Esophagus muscularis mucosa (tissue), 4 donors: ENCODE measurements at regions not wholly inside any gene's neighbourhood (a gene's known extent, or its start where the extent isn't known, plus 50 kb on each side); places are given as distances from the start of the nearest gene placed in this dataset.

Experiments
- DNase-seq: peaks from one replicate; pipeline ENCODE4 v3.0.0-alpha.2; 2017; ENCODE audit errors: extremely low spot score
- H3K27ac ChIP-seq, 4 donors: fragments of 200-600 bp; sonication (generic); replicated peaks in 1 of 4; 1 replicate in 3 of 4; 2 replicates in 1 of 4; pipeline ENCODE4 v1.5.1; 2016 to 2019; ENCODE audit warnings: mild to moderate bottlenecking in 1 of 4
- H3K27me3 ChIP-seq, 4 donors: fragments of 200-600 bp; sonication (generic); one replicate each; pipeline versions ENCODE4 v1.5.1 to v1.6.0; 2016 to 2019
- H3K36me3 ChIP-seq, 4 donors: fragments of 200-600 bp; sonication (generic); one replicate each; pipeline ENCODE4 v1.5.1; 2016 to 2019
- H3K4me1 ChIP-seq, 4 donors: fragments of 200-600 bp; sonication (generic); one replicate each; pipeline ENCODE4 v1.5.1; 2016 to 2019
- H3K4me3 ChIP-seq, 4 donors: fragments of 200-600 bp; sonication (generic); 1 replicate in 2 of 4; 2 replicates in 2 of 4; pipeline ENCODE4 v1.5.1; 2016 to 2019; ENCODE audit warnings: mild to moderate bottlenecking in 4 of 4, moderate library complexity in 1 of 4
- H3K9me3 ChIP-seq, 4 donors: fragments of 200-600 bp; sonication (generic); 1 replicate in 3 of 4; 2 replicates in 1 of 4; pipeline ENCODE4 v1.5.1; 2016 to 2019
- CTCF ChIP-seq, 3 experiments: fragments of 200-600 bp in 2 of 3; fragments of 450-650 bp in 1 of 3; sonication (generic) in 2 of 3; IDR thresholded peaks; one replicate each; pipeline ENCODE4 v1.5.1; 2017 to 2019; ENCODE audit warnings: antibody characterized with exemption in 3 of 3, mild to moderate bottlenecking in 2 of 3, moderate library complexity in 1 of 3
- EP300 ChIP-seq: sonication (generic); formaldehyde crosslinking; IDR thresholded peaks from one replicate; pipeline ENCODE4 v1.6.1; 2017; ENCODE audit warnings: antibody characterized with exemption
- POLR2A ChIP-seq: fragments of 450-650 bp; IDR thresholded peaks from one replicate; pipeline ENCODE4 v1.6.1; 2017; ENCODE audit warnings: antibody characterized with exemption, moderate library complexity, mild to moderate bottlenecking, low read depth
- POLR2AphosphoS5 ChIP-seq, 2 donors: sonication (generic); formaldehyde crosslinking; IDR thresholded peaks; one replicate each; pipeline ENCODE4 v1.6.1; 2017; ENCODE audit warnings: antibody characterized with exemption in 2 of 2
- WGBS: methylation state at CpG from one replicate; pipeline ENCODE4 v1.1.5; 2018; 5-methylcytosine and 5-hydroxymethylcytosine counted together
- intact Hi-C: fragments of 100-400 bp; cut with DNase I; formaldehyde crosslinking; loops from one replicate; pipeline ENCODE4 v1.15.1; 2023

- intact Hi-C loops = loop anchor here (10.0 kb wide), 1 partner anchor 356 kb away; no protein-coding TSS in a partner anchor
Measured at GRCh38 chr1:224051086-224051406, 62.9 kb upstream of the FBXO28 start.

DNA sequence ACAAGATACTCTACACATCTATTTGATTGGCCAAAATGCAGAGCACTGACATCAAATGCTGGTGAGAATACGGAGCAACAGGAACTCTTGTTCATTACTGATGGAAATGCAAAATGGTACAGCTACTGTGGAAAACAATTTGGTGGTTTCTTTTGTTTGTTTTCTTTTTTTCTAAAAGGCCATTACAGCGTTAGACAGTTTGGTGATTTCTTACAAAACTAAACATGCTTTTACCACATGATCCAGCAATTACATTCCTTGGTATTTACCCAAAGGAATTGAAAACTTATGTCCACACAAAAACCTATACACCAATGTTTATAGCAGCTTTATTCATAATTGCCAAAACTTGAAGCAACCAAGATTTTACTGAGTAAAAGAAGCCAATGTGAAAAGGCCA lies 66.4 kb upstream of the FBXO28 start:
- WGBS = 81% methylated on average over 2 of the region's 2 CpGs
- Histone ChIP-seq H3K9me3 (no peaks in the 10 kb centered on the region), H3K4me1 (peaks cover 0 to 3% (median 0%) of the 10 kb centered on the region in 4 donors), H3K27ac (no peak overlapping the region), H3K36me3 (no peaks in the 10 kb centered on the region), H3K27me3 (peaks cover 0 to 9% (median 0%) of the 10 kb centered on the region in 4 donors), H3K4me3 (no peak overlapping the region)
- TF ChIP-seq POLR2A (no peak), EP300 (no peak), CTCF (IDR thresholded peaks at IDR 0.05) (no peak), POLR2AphosphoS5 (IDR thresholded peaks at IDR 0.05) (no peak)
- DNase-seq = no peak
- intact Hi-C loops = no loop called here

More at GRCh38 chr1:224051086-224051406, 62.9 kb upstream of the FBXO28 start:
- TF ChIP-seq CTCF (IDR thresholded peaks at IDR 0.05) (no peak), POLR2AphosphoS5 (IDR thresholded peaks at IDR 0.05) (no peak), POLR2A (no peak), EP300 (no peak)
- no peak for DNase-seq
- H3K9me3 ChIP-seq = no peaks in the 10 kb centered on the region
- H3K4me3 ChIP-seq = no peak overlapping the region
- no peak overlapping the region for H3K27ac ChIP-seq
- no peaks in the 10 kb centered on the region for H3K36me3 ChIP-seq
- H3K27me3 ChIP-seq = peaks cover 0 to 9% (median 0%) of the 10 kb centered on the region in 4 donors
- peaks cover 0 to 3% (median 0%) of the 10 kb centered on the region in 4 donors for H3K4me1 ChIP-seq

DNA sequence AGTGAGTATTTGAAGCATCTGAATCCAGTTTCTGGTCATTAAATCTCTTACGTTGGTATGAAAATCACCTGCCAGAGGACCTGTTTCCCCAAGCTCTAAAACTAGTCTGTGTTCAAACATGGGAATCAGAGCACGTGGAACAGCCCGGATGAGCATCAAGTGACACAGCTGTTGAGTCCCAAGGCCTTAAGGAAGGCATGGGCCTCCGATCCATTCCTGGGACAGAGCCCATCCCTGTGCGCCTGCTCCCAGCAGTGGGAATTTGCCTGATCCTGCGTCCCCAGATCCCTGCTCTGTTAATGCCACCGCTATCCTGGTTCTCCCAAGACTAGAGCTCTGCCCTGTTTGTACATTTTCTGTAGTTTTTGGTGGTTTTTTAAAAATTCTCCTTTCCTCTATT lies 68.4 kb upstream of the FBXO28 start:
- no peaks in the 10 kb centered on the region for H3K36me3 ChIP-seq
- intact Hi-C loops = no loop called here
- no peak overlapping the region for H3K4me3 ChIP-seq
- H3K27me3 ChIP-seq = peaks cover 0 to 13% (median 0%) of the 10 kb centered on the region in 4 donors
- no peaks in the 10 kb centered on the region for H3K4me1 ChIP-seq
- WGBS = 54% methylated on average over 7 of the region's 7 CpGs
- no peak for TF ChIP-seq POLR2A
- TF ChIP-seq CTCF (IDR thresholded peaks at IDR 0.05) = no peak
- TF ChIP-seq POLR2AphosphoS5 (IDR thresholded peaks at IDR 0.05) = no peak
- no peak for TF ChIP-seq EP300
- H3K27ac ChIP-seq = no peak overlapping the region
- DNase-seq = no peak
- no peaks in the 10 kb centered on the region for H3K9me3 ChIP-seq

DNA sequence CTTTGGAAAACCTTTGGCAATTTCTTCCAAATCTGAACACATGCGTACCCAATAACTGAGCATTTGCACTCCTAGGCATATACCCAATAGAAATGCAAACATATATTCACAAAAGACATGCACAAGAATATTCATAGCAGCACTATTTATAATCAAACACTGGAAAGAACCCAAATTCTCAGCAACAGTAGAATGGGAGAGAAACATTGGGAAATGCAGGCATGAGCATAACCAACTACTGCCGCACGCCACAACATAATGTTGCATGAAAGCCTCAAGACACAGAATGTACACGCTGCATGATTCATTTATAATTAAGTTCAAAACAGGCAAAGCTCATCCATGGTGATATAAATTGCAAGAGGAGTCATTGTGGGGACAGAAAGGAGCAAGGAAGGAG lies 69.5 kb upstream of the FBXO28 start:
- 94% methylated on average over 4 of the region's 4 CpGs for WGBS

More for the DNA sequence above, 69.5 kb upstream of the FBXO28 start:
- no peak for TF ChIP-seq CTCF (IDR thresholded peaks at IDR 0.05)
- TF ChIP-seq POLR2A = no peak
- no peak for TF ChIP-seq POLR2AphosphoS5 (IDR thresholded peaks at IDR 0.05)
- TF ChIP-seq EP300 = no peak
- H3K27me3 ChIP-seq = peaks cover 0 to 13% (median 0%) of the 10 kb centered on the region in 4 donors
- H3K9me3 ChIP-seq = no peaks in the 10 kb centered on the region
- no peak overlapping the region for H3K4me3 ChIP-seq
- H3K36me3 ChIP-seq = no peaks in the 10 kb centered on the region
- no peak for DNase-seq
- intact Hi-C loops = no loop called here
- H3K27ac ChIP-seq = no peak overlapping the region
- H3K4me1 ChIP-seq = no peaks in the 10 kb centered on the region
